GM23248 (cell line): ENCODE measurements at regions not wholly inside any gene's neighbourhood (a gene's known extent, or its start where the extent isn't known, plus 50 kb on each side); places are given as distances from the start of the nearest gene placed in this dataset.

Experiments used
- DNase-seq: peaks from one replicate; pipeline ENCODE4 v3.0.0-alpha.2; 2015
- H2AFZ ChIP-seq: fragments of 200-600 bp; sonication (generic); 2 replicates; pipeline ENCODE4 v1.6.1; 2016; ENCODE audit warnings: antibody characterized with exemption
- H3F3A ChIP-seq: fragments of 200-600 bp; sonication (generic); 2 replicates; pipeline ENCODE4 v1.6.1; 2016; ENCODE audit warnings: mild to moderate bottlenecking, antibody characterized with exemption, mixed run types; ENCODE audit not compliant: insufficient read depth
- H3K27ac ChIP-seq: fragments of 200-600 bp; sonication (generic); 2 replicates; pipeline ENCODE4 v1.5.1; 2016; ENCODE audit warnings: mild to moderate bottlenecking
- H3K27me3 ChIP-seq: fragments of 200-600 bp; sonication (generic); replicated peaks from 2 replicates; pipeline ENCODE4 v1.6.1; 2016; ENCODE audit warnings: mild to moderate bottlenecking; ENCODE audit not compliant: insufficient read depth
- H3K36me3 ChIP-seq: fragments of 200-600 bp; sonication (generic); 2 replicates; pipeline ENCODE4 v1.6.1; 2016; ENCODE audit warnings: low read depth, mild to moderate bottlenecking
- H3K4me1 ChIP-seq: fragments of 200-600 bp; sonication (generic); 2 replicates; pipeline ENCODE4 v1.6.1; 2016; ENCODE audit warnings: mild to moderate bottlenecking; ENCODE audit not compliant: insufficient read depth
- H3K4me2 ChIP-seq: fragments of 200-600 bp; sonication (generic); one replicate; pipeline ENCODE4 v1.6.1; 2016; ENCODE audit warnings: mild to moderate bottlenecking; ENCODE audit not compliant: unreplicated experiment
- H3K4me3 ChIP-seq: fragments of 200-600 bp; sonication (generic); 2 replicates; pipeline ENCODE4 v1.5.1; 2016; ENCODE audit warnings: mild to moderate bottlenecking
- H3K79me2 ChIP-seq: fragments of 200-600 bp; sonication (generic); 2 replicates; pipeline ENCODE4 v1.6.1; 2016; ENCODE audit warnings: mild to moderate bottlenecking; ENCODE audit not compliant: insufficient read depth
- H3K9ac ChIP-seq: fragments of 200-600 bp; sonication (generic); 2 replicates; pipeline ENCODE4 v1.6.1; 2016; ENCODE audit warnings: mild to moderate bottlenecking
- H3K9me2 ChIP-seq: fragments of 200-600 bp; sonication (generic); 2 replicates; pipeline ENCODE4 v1.6.1; 2016; ENCODE audit warnings: mixed run types, mild to moderate bottlenecking, moderate library complexity; ENCODE audit not compliant: insufficient read depth
- H3K9me3 ChIP-seq: fragments of 200-600 bp; sonication (generic); one replicate; pipeline ENCODE4 v1.6.1; 2017; ENCODE audit warnings: low read depth
- H4K20me1 ChIP-seq: fragments of 200-600 bp; sonication (generic); 2 replicates; pipeline ENCODE4 v1.6.0; 2016; ENCODE audit not compliant: insufficient read depth
- EZH2 ChIP-seq: fragments of 200-600 bp; sonication (generic); IDR thresholded peaks from 2 replicates; pipeline ENCODE4 v1.6.1; 2018; ENCODE audit warnings: antibody characterized with exemption, mild to moderate bottlenecking; ENCODE audit not compliant: insufficient read depth, poor library complexity, severe bottlenecking
- EZH2phosphoT487 ChIP-seq: fragments of 200-600 bp; sonication (generic); IDR thresholded peaks from 2 replicates; pipeline ENCODE4 v1.6.1; 2018; ENCODE audit warnings: antibody characterized with exemption, moderate library complexity, mild to moderate bottlenecking, low read depth; ENCODE audit not compliant: insufficient read depth
- WGBS, 2 experiments: methylation state at CpG; one replicate each; pipeline ENCODE4 v1.1.6; 2015 to 2017; ENCODE audit warnings: low lambda C conversion rate in 2 of 2, low coverage in 1 of 2; ENCODE audit errors: missing lambda C conversion rate in 2 of 2; 5-methylcytosine and 5-hydroxymethylcytosine counted together
- in situ Hi-C: fragments of 300-500 bp; cut with MboI; formaldehyde crosslinking; loops from 2 replicates; pipeline ENCODE4 v1.15.0; 2020

DNA sequence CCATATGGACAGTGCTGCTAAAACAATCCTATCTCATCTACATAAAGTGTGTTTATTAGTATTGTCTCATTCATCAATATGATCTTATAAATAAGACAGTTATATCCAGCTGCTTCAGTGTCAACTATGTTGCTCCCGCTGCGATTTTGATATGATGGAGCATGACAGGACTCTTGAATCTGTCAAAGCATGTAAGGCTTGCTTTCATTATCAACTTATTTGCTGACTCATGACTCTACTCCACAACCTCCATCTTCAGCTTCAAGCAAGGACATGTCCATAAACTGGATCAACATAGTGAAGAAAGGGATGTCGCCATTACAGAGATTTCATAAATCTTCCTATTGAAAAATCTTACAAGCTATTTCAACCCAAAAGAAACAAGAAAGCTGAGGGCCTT lies 2812.6 kb downstream of the PCDH9 start:
- Histone ChIP-seq H3K9ac (no peak overlapping the region), H3F3A (no peaks in the 10 kb centered on the region), H3K4me2 (no peak overlapping the region), H2AFZ (no peak overlapping the region), H3K9me3 (no peaks in the 10 kb centered on the region), H3K9me2 (no peaks in the 10 kb centered on the region), H3K79me2 (no peaks in the 10 kb centered on the region), H3K36me3 (no peaks in the 10 kb centered on the region), H3K4me3 (no peak overlapping the region), H3K27me3 (no peaks in the 10 kb centered on the region), H3K27ac (no peak overlapping the region), H3K4me1 (no peaks in the 10 kb centered on the region), H4K20me1 (no peaks in the 10 kb centered on the region)
- in situ Hi-C loops = no loop called here
- 43 to 65% methylated on average over 3 of the region's 3 CpGs for WGBS, 2 experiments
- TF ChIP-seq EZH2 (no peak), EZH2phosphoT487 (no peak)
- no peak for DNase-seq

GRCh38 chr13:64414381-64414780 lies 2815.8 kb downstream of the PCDH9 start:
- no peak for DNase-seq
- Histone ChIP-seq H4K20me1 (no peaks in the 10 kb centered on the region), H3K79me2 (no peaks in the 10 kb centered on the region), H2AFZ (no peak overlapping the region), H3K4me3 (no peak overlapping the region), H3K4me1 (no peaks in the 10 kb centered on the region), H3K27me3 (no peaks in the 10 kb centered on the region), H3K9ac (no peak overlapping the region), H3K9me3 (no peaks in the 10 kb centered on the region), H3K4me2 (no peak overlapping the region), H3K9me2 (no peaks in the 10 kb centered on the region), H3K27ac (no peak overlapping the region), H3K36me3 (no peaks in the 10 kb centered on the region), H3F3A (no peaks in the 10 kb centered on the region)
- no peak for TF ChIP-seq EZH2
- no peak for TF ChIP-seq EZH2phosphoT487
- in situ Hi-C loops = no loop called here

DNA sequence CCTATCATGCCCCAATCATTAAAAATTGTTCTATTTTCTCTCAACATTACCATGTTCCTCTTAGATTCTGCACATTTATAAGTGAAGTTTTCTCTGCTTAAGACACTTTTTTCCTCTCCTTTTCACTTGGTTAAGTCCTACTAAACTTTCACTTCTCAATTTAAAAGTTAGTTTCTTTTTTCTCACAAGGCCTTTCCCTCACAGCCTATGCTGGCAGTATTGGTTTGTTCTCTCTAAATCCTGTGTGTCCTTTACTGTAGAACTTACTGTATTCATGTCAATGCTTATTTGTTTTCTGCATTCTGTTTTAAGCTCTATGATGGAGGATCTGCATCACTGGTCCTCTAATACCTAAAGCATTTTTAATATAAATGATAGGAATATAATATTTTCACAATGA lies 2816.6 kb downstream of the PCDH9 start:
- TF ChIP-seq EZH2 = no peak
- no peak for TF ChIP-seq EZH2phosphoT487
- in situ Hi-C loops = no loop called here

DNA sequence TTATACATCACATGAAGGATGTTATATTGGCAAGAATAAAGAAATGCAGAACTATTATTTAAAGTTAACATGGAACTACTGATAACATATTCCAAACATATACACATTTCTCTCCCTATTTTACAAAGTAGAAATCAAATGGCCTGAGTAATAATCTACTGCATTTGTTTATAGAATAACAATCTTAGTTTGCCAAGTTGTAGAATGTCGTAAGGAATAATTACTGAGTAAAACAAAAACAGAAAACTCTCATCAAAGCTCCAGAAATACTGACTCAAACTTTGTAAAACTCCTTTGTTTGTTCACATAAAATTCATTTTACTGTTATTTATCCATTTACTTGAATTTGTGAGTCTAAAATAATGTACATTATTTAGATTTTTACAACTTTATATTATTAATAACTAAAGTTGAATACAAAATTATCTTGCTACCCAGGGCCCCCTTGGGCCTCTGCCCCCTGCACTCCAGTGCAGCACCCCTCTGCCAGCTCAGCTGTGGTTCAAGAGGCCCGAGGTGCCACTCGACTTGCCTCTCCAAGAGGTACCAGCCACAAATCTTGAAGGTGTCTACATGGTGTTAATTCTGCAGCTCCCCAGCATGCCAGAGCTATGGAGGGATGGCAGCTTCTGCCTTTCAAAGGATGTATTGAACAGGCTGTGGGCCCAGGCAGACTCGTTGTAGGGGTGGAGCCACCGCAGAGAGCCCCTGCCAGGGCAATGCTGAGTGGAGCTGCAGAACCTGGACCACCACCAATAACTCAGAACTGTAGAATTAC lies 2819.7 kb downstream of the PCDH9 start:
- Histone ChIP-seq H3K9ac (no peak overlapping the region), H4K20me1 (no peaks in the 10 kb centered on the region), H3K27ac (no peak overlapping the region), H3K79me2 (no peaks in the 10 kb centered on the region), H3F3A (no peaks in the 10 kb centered on the region), H3K27me3 (no peaks in the 10 kb centered on the region), H3K36me3 (no peaks in the 10 kb centered on the region), H3K4me2 (no peak overlapping the region), H3K9me2 (no peaks in the 10 kb centered on the region), H3K4me3 (no peak overlapping the region), H3K4me1 (no peaks in the 10 kb centered on the region), H2AFZ (no peak overlapping the region), H3K9me3 (no peaks in the 10 kb centered on the region)
- WGBS, 2 experiments = 17 to 24% methylated on average over 5 of the region's 5 CpGs
- no peak for DNase-seq
- no peak for TF ChIP-seq EZH2phosphoT487
- in situ Hi-C loops = no loop called here

More for the DNA sequence above, 2816.6 kb downstream of the PCDH9 start:
- no peak overlapping the region for H3K9ac ChIP-seq
- H3K36me3 ChIP-seq = no peaks in the 10 kb centered on the region
- H3F3A ChIP-seq = no peaks in the 10 kb centered on the region
- no peak overlapping the region for H3K4me2 ChIP-seq
- H3K27ac ChIP-seq = no peak overlapping the region
- no peak for DNase-seq
- H4K20me1 ChIP-seq = no peaks in the 10 kb centered on the region
- no peaks in the 10 kb centered on the region for H3K27me3 ChIP-seq
- H3K9me2 ChIP-seq = no peaks in the 10 kb centered on the region
- no peaks in the 10 kb centered on the region for H3K9me3 ChIP-seq
- no peaks in the 10 kb centered on the region for H3K4me1 ChIP-seq
- H3K4me3 ChIP-seq = no peak overlapping the region
- no peak overlapping the region for H2AFZ ChIP-seq
- no peaks in the 10 kb centered on the region for H3K79me2 ChIP-seq

- no peak overlapping the region for H3K4me3 ChIP-seq
- DNase-seq = no peak
- H3K27me3 ChIP-seq = no peaks in the 10 kb centered on the region
- no peak overlapping the region for H3K27ac ChIP-seq
- H3K9me2 ChIP-seq = no peaks in the 10 kb centered on the region
- no peaks in the 10 kb centered on the region for H3K4me1 ChIP-seq
- no peaks in the 10 kb centered on the region for H3K79me2 ChIP-seq
- H4K20me1 ChIP-seq = no peaks in the 10 kb centered on the region; the same call in 1 of the 2 replicates
- TF ChIP-seq EZH2 = no peak
- no peak for TF ChIP-seq EZH2phosphoT487
- no peaks in the 10 kb centered on the region for H3K36me3 ChIP-seq
- no peak overlapping the region for H2AFZ ChIP-seq
- no peak overlapping the region for H3K4me2 ChIP-seq
- no peaks in the 10 kb centered on the region for H3F3A ChIP-seq
- H3K9ac ChIP-seq = no peak overlapping the region
- 0 to 2% methylated on average over 2 of the region's 2 CpGs for WGBS, 2 experiments
- in situ Hi-C loops = no loop called here
- H3K9me3 ChIP-seq = no peaks in the 10 kb centered on the region
These were observed 2832.4 kb downstream of the PCDH9 start for GRCh38 chr13:64397701-64398100.
